Thymus (tissue), 11 donors: ENCODE measurements at regions not wholly inside any gene's neighbourhood (a gene's known extent, or its start where the extent isn't known, plus 50 kb on each side); places are given as distances from the start of the nearest gene placed in this dataset.

ENCODE experiments used
- DNase-seq, 9 donors: peaks; one replicate each; pipeline ENCODE4 v3.0.0-alpha.2; 2013; ENCODE audit warnings: low spot score in 9 of 9, low read depth in 6 of 9, missing footprints in 1 of 9
- H3K27ac ChIP-seq, 2 donors: one replicate each; pipeline ENCODE4 v1.5.1; 2013; ENCODE audit warnings: control low read depth in 1 of 2, low read depth in 1 of 2, low read length in 1 of 2, mild to moderate bottlenecking in 1 of 2, moderate library complexity in 1 of 2
- H3K27me3 ChIP-seq, 2 donors: one replicate each; pipeline ENCODE4 v1.5.1; 2013; ENCODE audit warnings: low read length in 1 of 2; ENCODE audit not compliant: control insufficient read depth in 2 of 2, insufficient read depth in 1 of 2
- H3K36me3 ChIP-seq, 2 donors: one replicate each; pipeline ENCODE4 v1.5.1; 2013; ENCODE audit warnings: low read length in 1 of 2, mild to moderate bottlenecking in 1 of 2, moderate library complexity in 1 of 2; ENCODE audit not compliant: control insufficient read depth in 2 of 2, insufficient read depth in 2 of 2
- H3K4me1 ChIP-seq, 2 donors: one replicate each; pipeline ENCODE4 v1.5.1; 2013; ENCODE audit warnings: low read length in 2 of 2; ENCODE audit not compliant: control insufficient read depth in 2 of 2, insufficient read depth in 2 of 2
- H3K4me3 ChIP-seq, 2 donors: one replicate each; pipeline ENCODE4 v1.5.1; 2013; ENCODE audit warnings: low read length in 2 of 2, control low read depth in 1 of 2, mild to moderate bottlenecking in 1 of 2
- H3K9me3 ChIP-seq, 2 donors: one replicate each; pipeline ENCODE4 v1.5.1; 2013; ENCODE audit warnings: low read length in 1 of 2, mild to moderate bottlenecking in 1 of 2; ENCODE audit not compliant: control insufficient read depth in 2 of 2, insufficient read depth in 1 of 2
- WGBS: extraction: QIAGEN DNeasy Blood & Tissue Kit; methylation state at CpG from one replicate; pipeline ENCODE4 v1.1.7; 2013; 5-methylcytosine and 5-hydroxymethylcytosine counted together
- donor health status: healthy.

- no peak for DNase-seq
- Histone ChIP-seq H3K36me3 (no peaks in the 10 kb centered on the region), H3K9me3 (peaks cover 0 to 8% of the 10 kb centered on the region in 2 donors), H3K4me3 (no peak overlapping the region), H3K27me3 (no peaks in the 10 kb centered on the region), H3K27ac (no peak overlapping the region), H3K4me1 (peaks cover 0 to 5% of the 10 kb centered on the region in 2 donors)
- 92% methylated on average over 3 of the region's 3 CpGs for WGBS
Measured at GRCh38 chr5:68352166-68352565, 136.6 kb downstream of the PIK3R1 start.

GRCh38 chr5:68353605-68354004, 138.0 kb downstream of the PIK3R1 start:
- Histone ChIP-seq H3K4me3 (no peak overlapping the region), H3K9me3 (peaks cover 0 to 4% of the 10 kb centered on the region in 2 donors), H3K36me3 (no peaks in the 10 kb centered on the region), H3K27me3 (no peaks in the 10 kb centered on the region), H3K27ac (no peak overlapping the region), H3K4me1 (peaks cover 0 to 5% of the 10 kb centered on the region in 2 donors)
- WGBS: 97% methylated on average over 5 of the region's 5 CpGs
- no peak for DNase-seq

GRCh38 chr5:68354315-68354714, 138.8 kb downstream of the PIK3R1 start:
- H3K4me3 ChIP-seq: no peak overlapping the region
- H3K9me3 ChIP-seq: no peaks in the 10 kb centered on the region
- no peak overlapping the region for H3K27ac ChIP-seq
- no peak for DNase-seq
- peaks cover 0 to 5% of the 10 kb centered on the region in 2 donors for H3K4me1 ChIP-seq
- no peaks in the 10 kb centered on the region for H3K36me3 ChIP-seq
- H3K27me3 ChIP-seq: no peaks in the 10 kb centered on the region
- 74% methylated on average over 5 of the region's 5 CpGs for WGBS

GRCh38 chr5:68356216-68356615, 140.7 kb downstream of the PIK3R1 start:
- Histone ChIP-seq H3K4me1 (peaks cover 5 to 6% of the 10 kb centered on the region in 2 donors), H3K4me3 (no peak overlapping the region), H3K27me3 (no peaks in the 10 kb centered on the region), H3K9me3 (no peaks in the 10 kb centered on the region), H3K27ac (no peak overlapping the region), H3K36me3 (no peaks in the 10 kb centered on the region)
- no peak for DNase-seq
- WGBS: 98% methylated on average over 6 of the region's 6 CpGs

GRCh38 chr5:68356623-68357022, 141.1 kb downstream of the PIK3R1 start:
- DNase-seq: no peak
- Histone ChIP-seq H3K27me3 (no peaks in the 10 kb centered on the region), H3K4me1 (peaks cover 5 to 6% of the 10 kb centered on the region in 2 donors), H3K9me3 (no peaks in the 10 kb centered on the region), H3K4me3 (no peak overlapping the region), H3K36me3 (no peaks in the 10 kb centered on the region), H3K27ac (no peak overlapping the region)
- WGBS: 96% methylated on average over 2 of the region's 2 CpGs

- 38% methylated on average over 2 of the region's 2 CpGs for WGBS
- no peak overlapping the region for H3K4me3 ChIP-seq
- DNase-seq: no peak
- H3K4me1 ChIP-seq: peaks cover 0 to 6% of the 10 kb centered on the region in 2 donors
- no peak overlapping the region for H3K27ac ChIP-seq
- no peaks in the 10 kb centered on the region for H3K9me3 ChIP-seq
- no peaks in the 10 kb centered on the region for H3K27me3 ChIP-seq
- H3K36me3 ChIP-seq: no peaks in the 10 kb centered on the region
Measured at GRCh38 chr5:68359699-68360098, 144.1 kb downstream of the PIK3R1 start.

- Histone ChIP-seq H3K36me3 (no peaks in the 10 kb centered on the region), H3K27me3 (no peaks in the 10 kb centered on the region), H3K27ac (no peak overlapping the region), H3K4me3 (no peak overlapping the region), H3K4me1 (peaks cover 0 to 6% of the 10 kb centered on the region in 2 donors), H3K9me3 (no peaks in the 10 kb centered on the region)
- 94% methylated on average over 1 of the region's 1 CpG for WGBS
- DNase-seq: no peak
Measured at GRCh38 chr5:68362331-68362730, 146.8 kb downstream of the PIK3R1 start.

GRCh38 chr5:68365889-68366288, 150.3 kb downstream of the PIK3R1 start:
- 100% methylated on average over 1 of the region's 1 CpG for WGBS
- no peak for DNase-seq
- Histone ChIP-seq H3K9me3 (no peaks in the 10 kb centered on the region), H3K4me1 (peaks cover 14 to 15% of the 10 kb centered on the region in 2 donors), H3K36me3 (no peaks in the 10 kb centered on the region), H3K27ac (no peak overlapping the region), H3K4me3 (no peak overlapping the region), H3K27me3 (no peaks in the 10 kb centered on the region)

GRCh38 chr5:68367287-68367686, 151.7 kb downstream of the PIK3R1 start:
- no peaks in the 10 kb centered on the region for H3K36me3 ChIP-seq
- no peaks in the 10 kb centered on the region for H3K27me3 ChIP-seq
- peaks cover 14 to 15% of the 10 kb centered on the region in 2 donors for H3K4me1 ChIP-seq
- WGBS: 92% methylated on average over 2 of the region's 2 CpGs
- H3K9me3 ChIP-seq: no peaks in the 10 kb centered on the region
- H3K4me3 ChIP-seq: no peak overlapping the region
- no peak for DNase-seq
- H3K27ac ChIP-seq: no peak overlapping the region

GRCh38 chr5:68367717-68368116, 152.2 kb downstream of the PIK3R1 start:
- Histone ChIP-seq H3K4me1 (peaks cover 14 to 15% of the 10 kb centered on the region in 2 donors), H3K4me3 (no peak overlapping the region), H3K27ac (no peak overlapping the region), H3K27me3 (no peaks in the 10 kb centered on the region), H3K9me3 (no peaks in the 10 kb centered on the region), H3K36me3 (no peaks in the 10 kb centered on the region)
- WGBS: 93% methylated on average over 4 of the region's 4 CpGs
- DNase-seq: no peak
